ENCODE measurements at regions not wholly inside any gene's neighbourhood (a gene's known extent, or its start where the extent isn't known, plus 50 kb on each side); places are given as distances from the start of the nearest gene placed in this dataset.

GRCh38 chr15:81608309-81608829 is 234.4 kb upstream of the TMC3 start:
- no peak overlapping the region for H4K8ac ChIP-seq (ENCODE audit: low read depth, low read length)
- WGBS (ENCODE audit: extremely low coverage, insufficient coverage, insufficient read length) = no CpG with 5 or more reads among the region's 2 CpGs

GRCh38 chr15:81604713-81605112 is 230.7 kb upstream of the TMC3 start:
- no peak overlapping the region for H3K4ac ChIP-seq (ENCODE audit: low read depth, low read length)
- H3K14ac ChIP-seq (ENCODE audit: low read length) = no peak overlapping the region
- no peak overlapping the region for H4K8ac ChIP-seq (ENCODE audit: low read depth, low read length)
- H3K27me3 ChIP-seq (ENCODE audit: insufficient read depth, low read length) = no peaks in the 10 kb centered on the region
- H2BK120ac ChIP-seq (ENCODE audit: insufficient read depth, low read length, poor library complexity) = no peak overlapping the region
- H4K12ac ChIP-seq (ENCODE audit: low read depth, low read length) = no peak overlapping the region
- no peak overlapping the region for H3K4me2 ChIP-seq (ENCODE audit: low read length)
- no peak overlapping the region for H4K91ac ChIP-seq (ENCODE audit: low read depth, low read length)
- no peak overlapping the region for H3K27ac ChIP-seq (ENCODE audit: low read depth, low read length)
- H3K79me1 ChIP-seq (ENCODE audit: low read length) = no peaks in the 10 kb centered on the region
- H3K9ac ChIP-seq (ENCODE audit: low read length) = no peak overlapping the region
- no peak overlapping the region for H2BK5ac ChIP-seq (ENCODE audit: low read depth, low read length, poor library complexity)
- no peaks in the 10 kb centered on the region for H3K36me3 ChIP-seq (ENCODE audit: control insufficient read depth in 1 of 2, insufficient read depth in 2 of 2, low read length in 2 of 2)
- H3K18ac ChIP-seq (ENCODE audit: low read length) = no peak overlapping the region
- no peak overlapping the region for H3K4me3 ChIP-seq (ENCODE audit: low read depth, low read length)
- H3K9me3 ChIP-seq (ENCODE audit: insufficient read depth, low read depth, low read length) = no peaks in the 10 kb centered on the region
- no peaks in the 10 kb centered on the region for H3K79me2 ChIP-seq (ENCODE audit: control insufficient read depth, insufficient read depth, low read length, poor library complexity)
- DNase-seq = no peak
- no peak overlapping the region for H2AFZ ChIP-seq (ENCODE audit: insufficient read depth, low read length, poor library complexity)
- no peaks in the 10 kb centered on the region for H3K4me1 ChIP-seq (ENCODE audit: control insufficient read depth in 1 of 2, insufficient read depth in 2 of 2, low read length in 2 of 2)
- H2BK12ac ChIP-seq (ENCODE audit: low read length) = no peak overlapping the region
- H2AK5ac ChIP-seq (ENCODE audit: low read length) = no peak overlapping the region
- H3K23ac ChIP-seq (ENCODE audit: low read length) = no peak overlapping the region
- WGBS (ENCODE audit: extremely low coverage, insufficient coverage, insufficient read length) = 98% methylated on average over 4 of the region's 5 CpGs

More at GRCh38 chr15:81608309-81608829, 234.4 kb upstream of the TMC3 start:
- Histone ChIP-seq H2AK5ac (ENCODE audit: low read length) (no peak overlapping the region), H3K4ac (ENCODE audit: low read depth, low read length) (no peak overlapping the region), H3K79me1 (ENCODE audit: low read length) (no peaks in the 10 kb centered on the region), H2BK120ac (ENCODE audit: insufficient read depth, low read length, poor library complexity) (no peak overlapping the region), H3K79me2 (ENCODE audit: control insufficient read depth, insufficient read depth, low read length, poor library complexity) (no peaks in the 10 kb centered on the region), H3K27ac (ENCODE audit: low read depth, low read length) (no peak overlapping the region), H3K4me1 (ENCODE audit: control insufficient read depth in 1 of 2, insufficient read depth in 2 of 2, low read length in 2 of 2) (no peaks in the 10 kb centered on the region), H3K14ac (ENCODE audit: low read length) (no peak overlapping the region), H3K18ac (ENCODE audit: low read length) (no peak overlapping the region), H3K4me3 (ENCODE audit: low read depth, low read length) (no peak overlapping the region), H3K9me3 (ENCODE audit: insufficient read depth, low read depth, low read length) (no peaks in the 10 kb centered on the region), H4K91ac (ENCODE audit: low read depth, low read length) (no peak overlapping the region), H4K12ac (ENCODE audit: low read depth, low read length) (no peak overlapping the region), H3K9ac (ENCODE audit: low read length) (no peak overlapping the region), H3K23ac (ENCODE audit: low read length) (no peak overlapping the region), H3K4me2 (ENCODE audit: low read length) (no peak overlapping the region), H2BK5ac (ENCODE audit: low read depth, low read length, poor library complexity) (no peak overlapping the region), H2BK12ac (ENCODE audit: low read length) (no peak overlapping the region), H2AFZ (ENCODE audit: insufficient read depth, low read length, poor library complexity) (no peak overlapping the region), H3K27me3 (ENCODE audit: insufficient read depth, low read length) (no peaks in the 10 kb centered on the region), H3K36me3 (ENCODE audit: control insufficient read depth in 1 of 2, insufficient read depth in 2 of 2, low read length in 2 of 2) (no peaks in the 10 kb centered on the region)
- no peak for DNase-seq

- H2AK5ac ChIP-seq (ENCODE audit: low read length) = no peak overlapping the region
- H3K27ac ChIP-seq (ENCODE audit: low read depth, low read length) = no peak overlapping the region
- H3K36me3 ChIP-seq (ENCODE audit: control insufficient read depth in 1 of 2, insufficient read depth in 2 of 2, low read length in 2 of 2) = no peaks in the 10 kb centered on the region
- H3K4me3 ChIP-seq (ENCODE audit: low read depth, low read length) = no peak overlapping the region
- H2BK12ac ChIP-seq (ENCODE audit: low read length) = no peak overlapping the region
- DNase-seq = no peak
- H3K18ac ChIP-seq (ENCODE audit: low read length) = no peak overlapping the region
- H3K79me2 ChIP-seq (ENCODE audit: control insufficient read depth, insufficient read depth, low read length, poor library complexity) = no peaks in the 10 kb centered on the region
- H4K91ac ChIP-seq (ENCODE audit: low read depth, low read length) = no peak overlapping the region
- H4K12ac ChIP-seq (ENCODE audit: low read depth, low read length) = no peak overlapping the region
- H2BK120ac ChIP-seq (ENCODE audit: insufficient read depth, low read length, poor library complexity) = no peak overlapping the region
- no peak overlapping the region for H2BK5ac ChIP-seq (ENCODE audit: low read depth, low read length, poor library complexity)
- no peak overlapping the region for H3K23ac ChIP-seq (ENCODE audit: low read length)
- no peak overlapping the region for H2AFZ ChIP-seq (ENCODE audit: insufficient read depth, low read length, poor library complexity)
- H4K8ac ChIP-seq (ENCODE audit: low read depth, low read length) = no peak overlapping the region
- no peak overlapping the region for H3K4ac ChIP-seq (ENCODE audit: low read depth, low read length)
- H3K4me1 ChIP-seq (ENCODE audit: control insufficient read depth in 1 of 2, insufficient read depth in 2 of 2, low read length in 2 of 2) = no peaks in the 10 kb centered on the region
- H3K27me3 ChIP-seq (ENCODE audit: insufficient read depth, low read length) = no peaks in the 10 kb centered on the region
- no peaks in the 10 kb centered on the region for H3K79me1 ChIP-seq (ENCODE audit: low read length)
- no peak overlapping the region for H3K14ac ChIP-seq (ENCODE audit: low read length)
- WGBS (ENCODE audit: extremely low coverage, insufficient coverage, insufficient read length) = no CpG with 5 or more reads among the region's 6 CpGs
- H3K9ac ChIP-seq (ENCODE audit: low read length) = no peak overlapping the region
- no peak overlapping the region for H3K4me2 ChIP-seq (ENCODE audit: low read length)
- H3K9me3 ChIP-seq (ENCODE audit: insufficient read depth, low read depth, low read length) = no peaks in the 10 kb centered on the region
Measured at GRCh38 chr15:81596159-81596865, 222.3 kb upstream of the TMC3 start.

GRCh38 chr15:81595752-81596151 is 221.7 kb upstream of the TMC3 start:
- Histone ChIP-seq H2BK12ac (ENCODE audit: low read length) (no peak overlapping the region), H3K79me2 (ENCODE audit: control insufficient read depth, insufficient read depth, low read length, poor library complexity) (no peaks in the 10 kb centered on the region), H2BK120ac (ENCODE audit: insufficient read depth, low read length, poor library complexity) (no peak overlapping the region), H4K91ac (ENCODE audit: low read depth, low read length) (no peak overlapping the region), H3K9me3 (ENCODE audit: insufficient read depth, low read depth, low read length) (no peaks in the 10 kb centered on the region), H3K9ac (ENCODE audit: low read length) (no peak overlapping the region), H3K27ac (ENCODE audit: low read depth, low read length) (no peak overlapping the region), H2AFZ (ENCODE audit: insufficient read depth, low read length, poor library complexity) (no peak overlapping the region), H3K79me1 (ENCODE audit: low read length) (no peaks in the 10 kb centered on the region), H3K4ac (ENCODE audit: low read depth, low read length) (no peak overlapping the region), H3K14ac (ENCODE audit: low read length) (no peak overlapping the region), H2AK5ac (ENCODE audit: low read length) (no peak overlapping the region), H4K12ac (ENCODE audit: low read depth, low read length) (no peak overlapping the region), H4K8ac (ENCODE audit: low read depth, low read length) (no peak overlapping the region), H3K18ac (ENCODE audit: low read length) (no peak overlapping the region), H3K4me3 (ENCODE audit: low read depth, low read length) (no peak overlapping the region), H3K36me3 (ENCODE audit: control insufficient read depth in 1 of 2, insufficient read depth in 2 of 2, low read length in 2 of 2) (no peaks in the 10 kb centered on the region), H3K4me1 (ENCODE audit: control insufficient read depth in 1 of 2, insufficient read depth in 2 of 2, low read length in 2 of 2) (no peaks in the 10 kb centered on the region), H3K23ac (ENCODE audit: low read length) (no peak overlapping the region), H3K4me2 (ENCODE audit: low read length) (no peak overlapping the region), H3K27me3 (ENCODE audit: insufficient read depth, low read length) (no peaks in the 10 kb centered on the region), H2BK5ac (ENCODE audit: low read depth, low read length, poor library complexity) (no peak overlapping the region)
- no CpG with 5 or more reads among the region's 1 CpG for WGBS (ENCODE audit: extremely low coverage, insufficient coverage, insufficient read length)
- no peak for DNase-seq
